ENCODE measurements at regions not wholly inside any gene's neighbourhood (a gene's known extent, or its start where the extent isn't known, plus 50 kb on each side); places are given as distances from the start of the nearest gene placed in this dataset.

DNA sequence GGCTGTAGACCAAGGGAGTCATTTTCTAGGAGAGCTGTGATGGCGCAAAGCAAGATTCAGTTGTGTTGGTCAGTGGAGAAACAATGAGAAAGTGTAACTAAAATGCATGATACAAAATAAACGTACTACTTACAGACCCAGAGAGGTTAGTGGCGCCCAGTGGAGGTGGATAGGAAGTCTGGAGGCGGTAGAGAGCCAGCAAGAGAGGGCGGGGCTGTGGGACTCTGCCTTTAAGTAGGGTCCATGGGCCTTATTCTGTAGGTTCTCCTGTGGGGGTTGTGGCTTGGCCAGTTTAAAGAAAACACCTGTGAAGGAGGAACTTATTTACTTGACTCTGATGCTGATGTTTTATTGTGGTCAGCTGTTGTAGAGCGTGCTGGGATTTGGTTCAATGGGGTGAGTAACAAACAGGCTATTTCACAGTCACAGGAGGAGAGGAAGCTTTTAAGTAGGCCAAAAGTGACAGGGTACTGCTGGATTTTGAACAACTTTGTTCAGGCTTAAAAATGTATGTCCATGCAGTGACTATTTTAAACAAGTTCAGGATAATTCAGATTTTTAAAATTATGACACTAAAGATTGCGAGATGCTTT is 1097.7 kb downstream of the TMTC2 start:
- TF ChIP-seq POLR2A (IDR thresholded peaks at IDR 0.05; ENCODE audit: control extremely low read depth in 1 of 2, low read depth in 2 of 2, low read length in 2 of 2) = no peak
- TF ChIP-seq, protein P1, sequence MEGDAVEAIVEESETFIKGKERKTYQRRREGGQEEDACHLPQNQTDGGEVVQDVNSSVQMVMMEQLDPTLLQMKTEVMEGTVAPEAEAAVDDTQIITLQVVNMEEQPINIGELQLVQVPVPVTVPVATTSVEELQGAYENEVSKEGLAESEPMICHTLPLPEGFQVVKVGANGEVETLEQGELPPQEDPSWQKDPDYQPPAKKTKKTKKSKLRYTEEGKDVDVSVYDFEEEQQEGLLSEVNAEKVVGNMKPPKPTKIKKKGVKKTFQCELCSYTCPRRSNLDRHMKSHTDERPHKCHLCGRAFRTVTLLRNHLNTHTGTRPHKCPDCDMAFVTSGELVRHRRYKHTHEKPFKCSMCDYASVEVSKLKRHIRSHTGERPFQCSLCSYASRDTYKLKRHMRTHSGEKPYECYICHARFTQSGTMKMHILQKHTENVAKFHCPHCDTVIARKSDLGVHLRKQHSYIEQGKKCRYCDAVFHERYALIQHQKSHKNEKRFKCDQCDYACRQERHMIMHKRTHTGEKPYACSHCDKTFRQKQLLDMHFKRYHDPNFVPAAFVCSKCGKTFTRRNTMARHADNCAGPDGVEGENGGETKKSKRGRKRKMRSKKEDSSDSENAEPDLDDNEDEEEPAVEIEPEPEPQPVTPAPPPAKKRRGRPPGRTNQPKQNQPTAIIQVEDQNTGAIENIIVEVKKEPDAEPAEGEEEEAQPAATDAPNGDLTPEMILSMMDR (IDR thresholded peaks at IDR 0.05; ENCODE audit: control extremely low read depth in 1 of 3, insufficient read depth in 1 of 3, low read depth in 1 of 3, low read length in 3 of 3) = no peak
- no peak for TF ChIP-seq KDM5A (IDR thresholded peaks at IDR 0.05; ENCODE audit: low read length)
- TF ChIP-seq EZH2 (IDR thresholded peaks at IDR 0.05; ENCODE audit: low read depth, low read length, severe bottlenecking) = no peak
- TF ChIP-seq EGR1 (IDR thresholded peaks at IDR 0.05; ENCODE audit: borderline replicate concordance, low read depth, low read length) = no peak
- no peak for TF ChIP-seq SP2 (IDR thresholded peaks at IDR 0.05; ENCODE audit: low read length)
- no peak for TF ChIP-seq RXRA (IDR thresholded peaks at IDR 0.05; ENCODE audit: insufficient read depth, low read depth, low read length)
- TF ChIP-seq TEAD4 (IDR thresholded peaks at IDR 0.05; ENCODE audit: low read depth, low read length) = no peak

Measured in H1 (cell line).